ENCODE measurements at regions not wholly inside any gene's neighbourhood (a gene's known extent, or its start where the extent isn't known, plus 50 kb on each side); places are given as distances from the start of the nearest gene placed in this dataset.

DNA sequence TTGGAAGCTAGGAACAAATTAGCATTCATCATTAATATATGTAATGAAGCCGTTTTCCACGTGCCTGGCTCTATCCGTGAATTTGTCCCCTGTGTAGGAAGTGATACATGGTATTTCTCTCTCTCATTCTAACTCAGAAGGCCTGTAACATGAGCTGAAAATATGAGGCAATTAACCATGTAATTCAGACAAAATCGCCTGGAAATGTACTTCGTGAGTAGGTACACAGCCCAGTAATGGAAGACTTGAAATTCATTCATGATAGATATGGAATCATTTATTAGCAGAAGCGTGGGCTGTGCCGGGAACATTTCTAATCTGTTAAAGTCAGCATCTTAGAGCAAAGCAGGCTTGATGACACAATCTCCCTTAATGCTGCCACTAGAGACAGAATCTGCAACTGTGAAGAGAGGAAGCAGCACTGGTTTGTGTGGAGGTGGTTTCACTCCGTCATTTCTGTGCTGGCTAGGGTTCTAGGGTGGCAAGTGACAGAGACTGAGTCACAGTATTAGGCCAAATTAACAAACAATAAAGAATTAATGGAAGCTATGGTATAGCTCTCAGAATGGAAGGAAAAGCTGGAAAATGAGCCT lies 225.0 kb upstream of the PROK2 start:
- DNase-seq: peak; percentile 23

DNA sequence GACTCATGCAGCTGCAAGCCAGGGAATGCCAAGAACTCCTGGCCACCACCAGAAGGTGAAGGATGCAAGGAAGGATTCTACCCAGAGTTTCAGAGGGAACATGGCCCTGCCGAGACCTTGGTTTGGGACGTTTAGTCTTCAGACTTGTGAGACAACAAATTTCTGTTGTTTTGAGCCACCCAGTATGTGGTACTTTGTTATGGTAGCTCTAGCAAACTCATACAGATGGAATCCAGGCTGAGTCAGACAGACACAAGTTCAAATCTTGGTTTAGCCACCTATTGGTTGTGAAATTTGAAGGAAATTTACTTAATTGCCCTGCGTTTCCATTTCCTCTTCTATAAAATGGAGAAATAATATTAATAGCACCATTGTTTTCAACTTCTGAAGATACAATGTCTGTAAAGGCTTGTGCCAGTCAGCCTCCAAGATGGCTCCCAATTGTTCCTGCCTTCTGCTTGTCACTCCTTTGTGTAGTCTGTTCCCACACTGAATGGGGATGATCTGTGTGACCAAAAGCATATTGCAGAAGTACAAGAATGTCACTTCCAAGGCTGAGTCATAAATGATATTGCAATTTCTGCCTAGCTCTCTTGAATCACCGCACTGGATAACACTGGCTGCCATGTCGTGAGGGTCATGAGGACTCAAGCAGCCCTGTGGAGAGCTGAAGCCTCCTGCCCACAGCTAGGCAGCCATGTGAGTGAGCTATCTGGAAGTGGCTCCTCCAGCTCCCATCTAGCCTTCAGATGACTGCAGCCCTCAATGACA lies 223.5 kb upstream of the PROK2 start:
- DNase-seq: peak; percentile 31

DNA sequence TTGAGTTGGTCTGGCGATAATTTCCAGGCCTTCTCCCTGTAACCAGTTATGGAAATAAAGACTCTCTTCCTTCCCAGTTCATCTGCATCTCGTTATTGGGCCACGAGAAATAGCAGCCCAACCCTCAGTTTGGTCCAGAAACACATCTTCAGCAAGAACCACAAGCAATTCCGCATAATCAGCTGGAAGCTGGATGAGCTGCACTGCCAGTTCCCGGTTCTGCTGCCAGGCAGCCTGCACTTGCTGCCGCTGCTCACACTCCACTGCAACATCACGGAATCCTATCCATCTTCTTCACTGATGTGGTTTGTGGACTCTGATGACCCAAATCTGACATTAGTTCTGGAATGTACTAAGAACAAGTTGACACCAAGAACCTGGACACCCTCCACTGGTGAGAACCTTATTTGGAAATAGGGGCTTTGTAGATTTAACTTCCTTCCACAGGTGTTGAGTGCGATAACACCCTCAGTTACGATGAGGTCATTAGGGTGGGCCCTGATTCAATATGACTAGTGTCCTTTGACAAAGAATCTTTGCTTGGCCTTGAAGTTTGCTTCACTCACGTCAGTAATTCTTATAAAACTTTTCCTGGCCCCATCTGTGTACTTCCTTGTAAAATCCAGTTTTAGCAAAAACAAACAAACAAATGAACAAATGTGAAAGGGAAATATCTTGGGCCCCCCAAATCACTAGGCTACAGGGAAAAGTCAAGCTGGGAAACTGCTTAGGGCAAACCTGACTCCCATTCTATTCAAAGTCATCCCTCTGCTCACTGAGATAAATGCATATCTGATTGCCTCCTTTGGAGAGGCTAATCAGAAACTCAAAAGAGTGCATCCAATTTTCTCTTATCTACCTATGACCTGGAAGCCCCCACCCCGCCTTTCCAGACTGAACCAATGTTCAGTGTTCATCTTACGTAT lies 221.9 kb upstream of the PROK2 start:
- DNase-seq: no peak

DNA sequence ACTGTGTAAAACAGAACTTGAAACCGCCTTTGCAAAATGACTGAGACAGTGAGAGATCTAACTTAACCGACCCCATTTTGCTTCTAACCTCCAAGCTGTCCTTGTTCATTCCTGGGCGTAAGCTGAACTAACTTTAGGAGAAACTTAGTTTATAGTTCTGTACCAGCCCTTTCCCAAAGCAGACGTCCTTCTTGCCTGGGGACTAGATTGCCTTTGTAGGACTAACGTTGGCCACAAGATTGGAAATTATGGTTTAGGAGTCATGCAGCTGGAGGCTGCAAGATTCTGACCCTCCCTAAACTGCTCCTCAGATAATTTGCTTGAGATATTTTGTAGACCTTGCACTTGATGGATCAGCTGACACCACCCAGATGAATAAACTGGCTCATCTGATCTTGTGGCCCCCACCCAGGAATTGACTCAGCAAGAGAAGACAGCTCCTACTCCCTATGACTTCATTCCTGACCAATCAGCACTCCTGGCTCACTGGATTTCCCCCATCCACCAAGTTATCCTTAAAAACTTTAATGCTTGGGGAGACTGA lies 219.9 kb upstream of the PROK2 start:
- peak; percentile 69 for DNase-seq

DNA sequence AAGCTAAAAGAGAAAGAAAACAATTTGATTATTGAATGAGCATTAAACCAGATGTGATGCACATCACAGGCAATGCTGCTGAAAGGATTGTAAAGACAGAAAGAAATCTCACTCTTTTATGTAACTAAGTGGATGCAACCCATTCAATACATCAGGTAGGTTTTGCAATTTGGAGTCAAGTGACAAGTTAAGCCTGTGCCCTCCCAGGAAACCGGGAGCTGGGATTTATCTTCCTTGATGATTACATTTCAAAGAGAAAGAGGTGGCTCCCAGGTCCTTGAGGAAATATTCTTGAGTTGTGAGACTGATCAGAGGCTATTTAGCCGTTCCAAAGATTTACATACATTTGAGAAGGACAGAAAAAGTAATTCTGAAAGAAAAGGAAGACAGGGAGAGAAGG lies 219.0 kb upstream of the PROK2 start:
- DNase-seq: no peak

DNA sequence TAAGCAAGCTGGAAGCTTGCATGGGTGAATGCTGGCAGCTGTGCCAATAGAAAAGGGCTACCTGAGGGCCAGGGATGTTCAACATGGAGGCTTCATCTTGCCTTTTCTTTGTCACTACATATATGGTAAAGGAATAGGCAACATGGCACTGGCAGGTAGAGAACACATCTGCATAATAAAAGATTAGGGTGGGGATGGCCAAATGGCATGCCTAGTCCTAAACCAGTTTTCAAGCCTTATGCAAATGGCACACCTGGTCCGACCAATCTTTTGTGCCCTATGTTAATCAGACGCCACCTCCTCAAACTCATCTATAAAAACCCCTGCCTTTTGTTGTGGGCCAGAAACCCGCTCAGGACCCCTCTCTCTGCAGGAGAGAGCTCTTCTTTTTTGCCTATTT lies 216.8 kb upstream of the PROK2 start:
- DNase-seq: no peak

DNA sequence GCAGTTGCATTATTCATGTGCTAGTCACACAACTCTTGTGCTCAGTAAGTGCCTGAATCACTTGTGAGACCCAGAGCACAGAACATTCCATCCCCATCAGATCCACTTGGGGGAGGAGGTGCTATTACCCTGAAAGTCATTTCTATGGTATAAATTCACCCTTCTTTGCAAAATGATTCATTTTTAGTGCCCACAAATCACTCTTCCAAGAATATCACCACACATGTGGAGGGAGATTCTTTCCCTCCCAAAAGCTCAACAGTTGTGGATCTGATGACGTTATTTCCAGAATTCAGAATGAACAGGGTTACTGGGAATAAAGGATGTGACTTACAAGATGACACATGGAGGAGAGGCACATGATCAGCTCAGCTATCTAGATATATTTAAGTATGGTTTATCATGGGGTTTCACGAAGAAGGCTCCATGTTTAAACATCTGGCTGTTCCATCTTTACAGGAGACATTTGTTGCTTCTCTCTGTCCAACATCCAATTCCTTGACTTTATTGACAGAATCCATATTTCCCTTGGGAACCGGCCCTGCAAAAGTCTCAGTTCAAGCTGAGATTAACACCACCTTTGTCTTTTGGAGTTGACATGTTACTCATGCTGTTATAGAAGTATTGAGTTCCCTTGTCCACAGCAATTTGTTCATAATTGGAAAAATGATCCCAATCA lies 214.2 kb upstream of the PROK2 start:
- DNase-seq: peak; percentile 99

DNA sequence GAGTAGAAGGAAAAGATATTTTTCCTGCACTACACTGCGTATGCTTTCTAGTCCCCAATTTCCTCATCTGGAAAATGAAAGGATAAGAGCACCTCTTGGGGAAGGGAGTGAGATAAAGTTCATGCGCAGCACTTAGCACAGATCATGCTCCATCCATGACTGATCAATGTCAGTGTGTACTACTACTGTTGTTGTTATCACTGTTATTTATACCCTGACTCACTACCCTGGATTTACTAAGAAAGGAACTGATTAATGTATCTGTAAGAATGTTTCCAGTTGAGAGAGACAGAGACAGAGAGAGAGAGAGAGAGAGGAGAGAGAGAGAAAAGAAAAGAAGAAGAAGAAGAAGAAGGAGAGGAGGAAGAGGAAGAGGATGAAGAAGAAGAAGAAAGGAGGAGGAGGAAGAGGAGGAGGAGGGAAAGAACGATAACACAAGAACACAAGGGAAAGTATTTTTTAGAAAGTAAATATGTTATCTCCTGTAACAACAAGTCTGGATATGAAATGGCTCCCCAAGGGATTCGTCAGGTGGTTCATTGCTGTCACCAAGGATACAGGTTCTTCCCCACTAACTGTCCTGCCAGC lies 212.2 kb upstream of the PROK2 start:
- DNase-seq: no peak

DNA sequence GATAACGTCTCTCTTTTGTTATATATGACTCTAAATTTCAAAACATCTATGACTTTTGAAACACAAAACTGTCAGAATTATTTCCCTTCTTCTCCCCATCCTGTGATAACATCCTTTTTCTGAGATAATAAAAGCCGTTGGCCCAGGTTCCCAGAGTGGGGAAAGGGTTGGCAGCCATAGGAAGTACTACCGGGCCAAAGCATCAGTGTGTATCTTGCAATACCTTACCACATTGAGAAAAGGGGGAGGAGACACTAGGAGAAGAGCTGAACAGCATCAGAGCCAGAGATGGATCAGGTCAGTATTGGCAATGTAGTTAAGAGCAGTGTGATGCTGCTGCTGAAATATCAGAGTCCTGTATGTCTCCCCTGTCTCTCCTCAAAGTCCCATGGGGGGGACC lies 210.0 kb upstream of the PROK2 start:
- DNase-seq: no peak

DNA sequence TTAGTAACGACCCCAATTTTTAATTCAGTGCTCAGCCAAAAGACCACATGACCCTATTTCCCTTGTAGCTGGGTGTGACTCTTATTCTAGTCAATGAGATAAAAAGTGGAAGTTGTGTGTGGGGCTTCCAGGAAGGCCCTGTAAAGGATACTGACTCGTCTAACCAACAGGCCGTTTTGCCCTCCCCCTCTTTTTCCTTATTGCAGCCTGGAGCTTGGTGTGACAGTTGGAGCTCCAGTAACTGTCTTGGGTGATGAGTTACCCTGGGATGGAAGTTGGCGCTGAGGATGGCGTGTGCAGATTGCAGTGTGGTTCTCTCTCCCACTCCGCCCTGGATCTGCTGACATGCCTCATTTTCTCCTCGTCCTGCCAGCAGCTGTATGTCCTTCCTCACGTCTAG lies 209.3 kb upstream of the PROK2 start:
- no peak for DNase-seq

DNA sequence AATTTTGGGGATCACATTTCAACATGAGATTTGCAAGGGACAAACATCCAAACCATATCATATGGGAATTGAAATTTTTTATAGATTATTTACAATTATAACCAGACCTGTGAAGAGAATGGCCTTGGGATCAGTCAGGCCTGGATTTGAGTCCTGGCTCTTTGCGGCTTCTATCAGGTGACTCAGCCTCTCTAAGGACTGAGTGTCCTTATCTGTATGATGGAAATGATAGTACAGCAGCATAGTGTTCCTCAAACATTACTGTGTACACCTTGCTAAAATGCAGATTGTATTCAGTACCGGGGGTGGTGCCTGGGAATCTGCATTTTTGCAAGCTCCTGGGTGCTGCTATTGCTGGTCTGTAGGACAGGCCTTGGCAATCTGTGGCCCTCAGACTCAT lies 206.7 kb upstream of the PROK2 start:
- no peak for DNase-seq

DNA sequence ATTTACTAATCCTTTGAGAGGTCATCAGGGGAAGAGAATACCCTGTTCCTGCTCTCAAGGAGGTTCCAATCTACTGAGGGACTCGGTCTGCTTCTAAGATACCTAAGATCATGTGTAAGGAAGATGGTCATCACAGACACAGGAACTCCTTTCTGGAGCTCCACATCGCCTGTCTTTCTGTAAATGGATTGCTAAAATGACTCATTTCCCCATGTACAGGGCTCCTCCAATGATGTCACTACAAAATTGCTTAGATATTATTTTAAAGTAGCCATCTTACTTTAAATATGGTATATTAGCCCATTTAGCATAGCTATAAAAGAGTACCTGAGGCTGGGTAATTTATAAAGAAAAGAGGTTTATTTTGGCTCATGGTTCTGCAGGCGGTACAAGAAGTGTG lies 206.1 kb upstream of the PROK2 start:
- DNase-seq: peak; percentile 12

DNA sequence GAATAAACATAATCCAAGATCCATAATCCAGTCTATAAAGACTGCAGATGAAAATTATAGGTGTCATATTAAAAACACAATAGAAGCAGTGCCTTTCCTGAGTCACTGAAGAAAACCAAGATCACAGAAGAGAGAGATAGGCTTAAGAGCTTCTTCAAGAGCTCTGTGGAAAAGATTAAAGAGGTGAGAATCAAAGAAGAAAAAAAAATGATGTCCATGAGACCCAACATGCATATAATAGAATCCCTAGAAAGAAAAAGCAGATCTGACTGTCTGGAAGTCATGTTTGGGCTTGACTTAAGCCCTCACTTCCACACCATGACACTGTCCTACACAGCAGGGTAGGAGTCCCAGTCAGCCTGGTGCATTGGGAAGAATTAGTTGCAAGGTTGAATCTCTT lies 205.6 kb upstream of the PROK2 start:
- DNase-seq: no peak

DNA sequence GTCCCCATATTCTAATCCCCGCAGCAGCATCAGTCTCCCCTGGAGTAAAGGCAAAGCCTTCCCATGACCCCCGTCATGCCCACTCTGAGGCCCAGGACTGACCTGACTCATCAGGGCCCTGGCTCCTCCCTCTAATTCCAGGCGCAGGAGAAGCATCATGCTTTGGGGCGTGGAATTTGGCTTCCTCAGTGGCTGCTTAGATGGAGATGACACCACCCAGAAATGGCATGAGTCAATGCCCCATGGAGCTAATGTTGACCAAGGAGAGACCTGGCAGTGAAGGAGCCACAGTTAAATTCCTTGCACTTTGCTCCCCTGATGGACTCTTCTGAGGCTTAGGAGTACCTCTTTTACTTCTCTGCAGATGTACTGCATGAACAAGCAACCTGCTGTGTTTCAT lies 204.2 kb upstream of the PROK2 start:
- peak; percentile 39 for DNase-seq

DNA sequence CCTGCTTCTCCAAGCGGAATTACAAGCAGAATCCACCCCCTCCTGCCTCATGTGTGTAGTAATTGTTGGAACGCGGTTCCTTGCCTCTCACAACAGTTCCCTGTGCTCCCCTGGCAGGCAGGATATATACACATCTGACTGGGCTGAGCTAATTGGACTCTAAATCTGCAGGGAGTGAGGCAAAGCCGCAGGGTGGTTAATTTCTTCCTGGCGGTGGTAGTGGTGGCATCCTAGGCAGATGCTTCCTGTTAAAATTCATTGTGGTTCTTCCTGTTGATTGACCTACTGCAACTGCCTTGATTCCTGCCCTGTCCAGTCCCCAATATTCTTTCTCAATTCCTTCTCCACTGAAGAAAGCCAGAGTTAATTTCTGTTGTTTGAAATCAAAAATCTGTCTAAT lies 202.9 kb upstream of the PROK2 start:
- peak; percentile 70 for DNase-seq

DNA sequence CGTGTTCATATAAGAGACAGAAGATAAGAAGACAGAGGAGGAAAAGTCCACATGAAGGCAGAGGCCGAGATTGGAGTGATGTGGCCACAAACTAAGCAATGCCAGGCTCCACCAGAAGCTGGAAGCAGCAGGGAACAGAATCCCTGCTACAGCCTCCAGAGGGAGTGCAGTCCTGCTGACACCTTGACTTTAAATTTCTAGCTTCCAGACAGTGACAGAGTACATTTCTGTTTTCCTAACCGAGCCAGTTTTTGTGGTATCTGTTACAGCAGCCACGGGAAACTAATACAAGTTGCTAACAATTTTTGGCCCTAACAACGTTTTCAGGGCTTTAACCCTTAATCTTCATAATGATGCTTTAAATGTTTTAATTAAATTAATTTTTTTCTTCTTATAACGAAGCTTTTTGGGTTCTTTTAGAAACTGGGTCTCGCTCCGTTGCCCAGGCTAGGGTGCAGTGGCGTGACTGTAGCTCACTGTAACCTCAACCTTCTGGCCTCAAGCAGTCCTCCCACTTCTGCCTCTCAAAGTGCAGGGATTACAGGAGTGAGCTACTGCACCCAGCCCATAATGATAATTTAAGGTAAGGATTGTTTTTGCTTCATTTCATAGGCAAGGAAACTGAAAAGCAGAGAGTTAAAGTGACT lies 202.3 kb upstream of the PROK2 start:
- peak; percentile 37 for DNase-seq

DNA sequence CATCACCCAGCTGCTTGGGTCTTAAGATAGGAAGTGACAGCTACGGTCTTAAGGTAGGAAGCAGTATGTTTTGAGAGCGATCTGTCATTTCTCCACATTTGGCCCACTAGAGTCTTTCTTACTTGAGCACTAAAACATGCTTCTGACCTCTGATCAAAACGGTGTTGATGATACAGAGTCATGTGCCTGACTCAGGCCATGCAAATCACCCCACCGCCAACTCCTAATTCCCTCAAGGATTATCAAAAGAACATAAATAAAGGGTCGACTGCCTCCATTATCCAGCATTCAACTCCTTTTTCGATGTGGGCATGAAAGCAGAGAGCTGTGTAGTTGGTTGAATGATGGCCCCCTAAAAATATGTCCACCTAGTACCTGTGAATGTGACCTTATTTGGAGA lies 201.7 kb upstream of the PROK2 start:
- DNase-seq: no peak

DNA sequence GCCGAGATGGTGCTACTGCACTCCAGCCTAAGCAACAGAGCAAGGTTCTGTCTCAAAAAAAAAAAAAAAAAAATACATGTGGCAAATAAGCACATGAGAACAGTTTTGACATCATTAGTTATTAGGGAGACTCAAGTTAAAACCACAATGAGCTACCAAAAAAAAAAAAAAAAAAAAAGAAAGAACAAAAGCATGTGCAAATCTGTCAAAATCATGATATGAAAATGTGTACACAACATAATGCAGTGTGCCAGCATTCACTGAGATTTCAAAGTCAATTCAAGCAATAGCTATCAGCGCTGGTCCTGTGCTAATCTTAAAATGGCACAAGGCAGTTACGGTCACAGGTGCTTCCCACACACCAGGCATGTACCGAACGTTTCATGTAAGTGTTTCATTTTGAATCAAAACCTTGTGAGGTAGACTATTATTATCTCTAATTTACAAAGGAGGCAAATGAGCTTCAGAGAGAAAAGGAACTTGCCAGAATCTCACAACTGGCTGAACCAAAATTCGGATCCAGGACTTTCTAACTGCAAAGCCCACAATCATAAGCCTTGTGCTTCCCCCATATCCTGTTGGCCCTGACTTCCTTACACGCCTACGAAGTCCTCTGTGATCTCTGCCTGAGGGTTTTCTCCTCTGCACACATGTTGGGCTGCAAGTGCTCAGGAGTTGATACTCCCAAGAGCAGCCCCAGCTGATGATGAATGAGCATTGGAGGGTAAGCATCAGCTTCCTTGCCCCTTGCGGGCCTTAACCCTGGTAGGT lies 200.1 kb upstream of the PROK2 start:
- DNase-seq: no peak

DNA sequence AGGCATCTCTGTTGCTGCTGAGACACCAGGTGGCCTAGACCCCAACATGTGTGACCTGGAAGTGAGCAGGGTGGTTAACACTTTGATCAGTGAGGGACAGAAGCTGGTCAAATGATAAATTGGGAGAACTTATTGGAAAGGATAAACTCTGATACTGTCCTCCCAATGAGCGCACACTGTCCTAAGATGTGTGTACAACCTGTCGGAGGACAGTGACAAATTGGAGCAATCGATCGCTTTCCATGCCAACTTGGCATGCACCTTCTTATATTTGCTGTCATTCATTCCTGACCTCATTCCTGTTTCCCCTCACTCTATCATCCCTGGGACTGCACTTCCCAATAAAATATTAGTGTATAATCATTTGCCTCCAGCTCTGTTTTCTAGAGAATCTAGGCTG lies 198.7 kb upstream of the PROK2 start:
- no peak for DNase-seq

DNA sequence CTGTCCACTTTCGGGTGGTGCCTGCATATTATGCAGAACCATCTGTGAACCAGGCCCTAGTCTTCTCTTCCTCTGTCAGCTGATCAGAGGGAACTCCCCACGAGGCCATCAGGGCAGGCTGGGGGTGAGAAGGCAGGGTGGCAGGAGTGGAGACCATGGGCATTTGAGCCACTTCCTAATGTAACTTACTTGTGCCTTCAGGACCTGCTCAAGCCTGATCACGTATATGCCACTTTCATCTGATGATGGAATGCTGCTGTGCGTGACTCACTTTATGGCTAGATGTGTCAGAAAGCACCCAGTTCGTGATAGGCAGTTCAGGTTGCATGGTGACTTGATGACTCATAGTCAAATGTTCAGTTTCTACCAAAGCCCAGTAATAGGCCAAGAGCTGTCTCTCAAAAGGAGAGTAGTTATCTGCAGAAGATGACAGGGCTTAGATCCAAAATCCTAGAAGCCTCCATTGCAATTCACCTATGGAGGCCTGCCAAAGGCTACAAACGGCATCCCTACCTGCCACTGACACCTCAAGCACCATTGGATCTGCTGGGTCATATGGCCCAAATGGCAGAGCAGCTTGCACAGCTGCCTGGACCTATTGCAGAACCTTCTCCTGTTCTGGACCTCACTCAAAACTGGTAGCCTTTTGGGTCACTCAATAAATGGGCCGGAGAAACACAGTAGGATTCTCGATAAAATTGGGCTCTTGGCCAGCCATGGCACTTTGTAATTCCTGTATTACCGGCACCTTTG lies 197.7 kb upstream of the PROK2 start:
- peak; percentile 94 for DNase-seq
